HG03097 (cell line): ENCODE measurements at regions not wholly inside any gene's neighbourhood (a gene's known extent, or its start where the extent isn't known, plus 50 kb on each side); places are given as distances from the start of the nearest gene placed in this dataset.
"Not testable (repeated sequence)": the region's sequence is repeated elsewhere in the genome, so short reads cannot be mapped to it uniquely, and the experiment has no call there.

Source experiments
- ATAC-seq: cut with Tn5 transposase; IDR thresholded peaks from one replicate; pipeline ENCODE4 v1.9.1; 2021; ENCODE audit not compliant: unreplicated experiment, low FRiP score

GRCh38 chr21:28877318-28877884 lies 115.3 kb downstream of the LTN1 start:
- no peak for ATAC-seq

GRCh38 chr21:28875078-28875477 lies 117.6 kb downstream of the LTN1 start:
- no peak for ATAC-seq

GRCh38 chr21:28872218-28872617 lies 120.5 kb downstream of the LTN1 start:
- ATAC-seq = no peak

GRCh38 chr21:28871388-28872010 lies 121.2 kb downstream of the LTN1 start:
- ATAC-seq = no peak

GRCh38 chr21:28867401-28867800 lies 125.3 kb downstream of the LTN1 start:
- no peak for ATAC-seq

GRCh38 chr21:28865488-28866186 lies 127.0 kb downstream of the LTN1 start:
- ATAC-seq = no peak

GRCh38 chr21:28858424-28858823 lies 134.3 kb downstream of the LTN1 start:
- ATAC-seq = no peak

GRCh38 chr21:28857752-28858151 lies 134.9 kb downstream of the LTN1 start:
- ATAC-seq = no peak

GRCh38 chr21:28856588-28857250 lies 136.0 kb downstream of the LTN1 start:
- no peak for ATAC-seq

GRCh38 chr21:28852706-28853105 lies 140.0 kb downstream of the LTN1 start:
- no peak for ATAC-seq

GRCh38 chr21:28851645-28852044 lies 141.0 kb downstream of the LTN1 start:
- ATAC-seq = no peak

- not testable (repeated sequence) for ATAC-seq
These were observed 153.4 kb downstream of the LTN1 start for GRCh38 chr21:28839237-28839636.

GRCh38 chr21:28837426-28837825 lies 155.3 kb downstream of the LTN1 start:
- not testable (repeated sequence) for ATAC-seq

GRCh38 chr21:28836588-28836987 lies 156.1 kb downstream of the LTN1 start:
- not testable (repeated sequence) for ATAC-seq

GRCh38 chr21:28834335-28835238 lies 158.1 kb downstream of the LTN1 start:
- no peak for ATAC-seq

GRCh38 chr21:28833609-28834008 lies 159.1 kb downstream of the LTN1 start:
- ATAC-seq = no peak

GRCh38 chr21:28833182-28833581 lies 159.5 kb downstream of the LTN1 start:
- ATAC-seq = no peak

GRCh38 chr21:28832715-28833061 lies 160.0 kb downstream of the LTN1 start:
- ATAC-seq = no peak

GRCh38 chr21:28832013-28832714 lies 160.5 kb downstream of the LTN1 start:
- no peak for ATAC-seq

- no peak for ATAC-seq
These were observed 163.7 kb downstream of the LTN1 start for GRCh38 chr21:28828981-28829380.
